Amniotic epithelial cell (primary cell): ENCODE measurements at regions not wholly inside any gene's neighbourhood (a gene's known extent, or its start where the extent isn't known, plus 50 kb on each side); places are given as distances from the start of the nearest gene placed in this dataset.

Experiments used
- DNase-seq: peaks from one replicate; pipeline ENCODE4 v3.0.0-alpha.2; 2010; ENCODE audit warnings: low read depth

DNA sequence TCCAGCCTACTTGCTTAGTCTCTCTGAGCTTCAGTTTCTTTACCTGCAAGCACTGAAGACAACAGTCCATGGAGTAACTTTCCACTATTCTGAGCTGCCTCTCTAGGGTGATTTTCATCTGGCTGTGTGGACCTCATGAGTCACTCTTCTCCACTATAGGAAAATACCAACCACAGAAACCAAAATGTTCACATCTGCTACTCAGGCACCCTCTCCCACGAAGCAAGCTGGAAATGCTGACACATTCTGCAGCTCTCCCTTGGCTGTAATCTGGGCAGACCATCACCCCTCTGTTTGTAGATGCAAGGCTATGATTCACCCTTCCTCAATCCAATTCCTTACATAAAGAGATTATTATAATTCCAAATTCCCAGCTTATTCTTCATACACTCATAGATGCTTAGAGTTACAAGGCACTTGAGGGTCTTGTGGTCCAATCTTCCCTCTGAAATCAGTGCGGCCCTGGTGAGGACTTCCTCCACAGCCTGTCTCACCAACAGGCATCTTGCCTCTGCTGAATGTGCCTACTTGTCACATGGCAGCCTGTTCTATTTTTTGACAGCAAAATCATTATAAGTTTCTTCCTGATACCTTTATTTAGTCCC is 97.0 kb upstream of the LNX1 start:
- DNase-seq = peak; percentile 100

DNA sequence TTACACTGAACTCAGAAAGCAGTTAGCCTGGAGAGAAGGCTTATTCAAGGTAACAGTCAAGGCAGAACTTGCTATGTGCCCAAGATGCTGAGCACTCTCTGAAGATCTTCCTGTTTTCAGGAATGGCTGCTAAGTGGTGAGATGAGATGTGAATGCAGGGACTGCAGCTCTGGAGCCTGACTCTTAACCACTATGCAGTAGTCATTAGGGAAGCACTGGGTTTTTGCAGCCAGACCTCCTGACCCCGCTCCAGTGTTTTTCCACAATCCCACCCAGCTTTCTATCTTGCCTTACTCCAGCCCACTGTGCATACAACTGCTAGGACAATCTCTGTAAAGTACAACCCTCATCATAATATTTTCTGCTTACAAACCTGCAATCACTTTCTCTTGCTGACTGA is 95.2 kb upstream of the LNX1 start:
- no peak for DNase-seq

DNA sequence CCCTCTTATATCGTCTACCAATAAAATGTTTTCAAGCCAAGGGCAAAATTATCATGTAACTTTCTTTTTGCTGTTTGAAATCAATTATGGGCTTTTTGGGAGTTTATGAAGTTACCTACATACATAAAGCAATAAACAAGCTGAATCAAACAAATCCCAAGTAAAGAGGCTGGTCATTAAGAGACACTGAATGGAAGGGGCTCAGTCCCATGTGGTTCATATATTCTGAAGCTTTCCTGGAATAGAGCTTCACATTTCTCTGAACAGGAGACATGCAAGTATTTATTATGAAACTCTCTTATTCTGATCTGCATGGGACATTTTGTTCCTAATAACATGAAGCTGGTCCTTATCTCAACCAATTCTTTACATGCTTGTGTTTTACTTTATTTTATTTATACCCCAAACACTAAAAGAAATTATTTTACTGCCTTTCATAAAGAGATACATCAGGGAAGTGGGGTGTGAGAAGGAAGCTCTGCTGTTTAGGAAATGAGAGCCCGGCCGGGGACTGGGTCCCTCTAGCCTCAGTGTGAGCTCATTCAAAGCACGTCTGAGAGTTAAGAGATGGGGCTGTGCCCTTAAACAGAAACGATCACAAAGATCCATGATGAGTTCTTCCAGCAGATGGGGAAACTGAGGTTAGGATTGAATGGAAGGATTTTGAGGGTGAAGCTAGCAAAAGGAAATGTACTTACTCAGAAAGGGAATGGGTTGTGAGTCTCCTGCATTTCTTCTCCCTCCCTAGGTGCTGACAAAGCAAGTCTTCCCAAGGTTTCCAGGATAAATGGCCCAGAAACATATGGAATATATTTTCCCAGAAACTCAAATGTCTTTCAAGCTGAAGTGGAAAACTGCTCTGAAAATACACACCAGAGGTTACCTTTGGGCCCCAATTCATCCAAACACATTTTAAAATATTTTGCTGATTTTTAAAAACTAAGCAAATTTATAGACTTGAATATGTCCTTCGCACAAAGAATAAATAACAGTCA is 93.1 kb upstream of the LNX1 start:
- no peak for DNase-seq

DNA sequence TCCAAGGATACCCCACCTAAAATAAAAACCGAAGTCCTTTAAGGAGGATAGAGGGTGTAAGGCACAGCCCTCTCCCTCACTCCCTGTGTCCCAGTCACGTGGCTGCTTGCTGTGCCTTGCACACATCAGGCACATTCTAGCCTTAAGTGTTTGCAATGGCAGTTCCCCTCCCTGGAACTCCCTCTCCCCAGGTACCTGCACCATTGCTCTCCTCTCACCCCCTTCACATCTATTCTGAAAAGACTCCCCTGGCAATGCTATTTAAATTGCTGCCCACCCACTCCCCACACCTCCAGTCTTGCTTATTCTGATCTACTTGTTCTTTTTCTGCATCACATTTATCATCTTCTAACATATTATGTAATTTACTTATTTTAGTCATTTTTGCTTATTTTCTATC is 91.6 kb upstream of the LNX1 start:
- no peak for DNase-seq

DNA sequence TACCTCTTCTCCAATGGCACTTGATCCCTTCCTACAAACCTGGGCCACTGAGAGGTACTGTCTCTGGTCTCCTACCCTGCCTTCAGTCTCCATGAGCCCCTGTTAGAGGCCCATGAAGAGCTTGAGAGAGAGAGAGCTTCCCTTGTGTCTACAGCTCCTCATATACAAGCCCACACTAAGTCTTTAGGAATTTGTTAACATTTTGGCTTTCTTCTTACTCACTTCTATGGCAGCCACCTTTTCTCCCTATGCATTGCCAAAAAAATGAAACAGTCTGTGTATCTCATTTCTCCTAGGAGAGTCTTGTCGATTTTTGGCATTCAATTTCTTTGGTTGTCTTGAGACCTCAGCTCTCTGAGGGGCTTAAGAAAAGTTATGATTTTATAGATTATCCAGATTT is 90.9 kb upstream of the LNX1 start:
- DNase-seq = peak; percentile 42

DNA sequence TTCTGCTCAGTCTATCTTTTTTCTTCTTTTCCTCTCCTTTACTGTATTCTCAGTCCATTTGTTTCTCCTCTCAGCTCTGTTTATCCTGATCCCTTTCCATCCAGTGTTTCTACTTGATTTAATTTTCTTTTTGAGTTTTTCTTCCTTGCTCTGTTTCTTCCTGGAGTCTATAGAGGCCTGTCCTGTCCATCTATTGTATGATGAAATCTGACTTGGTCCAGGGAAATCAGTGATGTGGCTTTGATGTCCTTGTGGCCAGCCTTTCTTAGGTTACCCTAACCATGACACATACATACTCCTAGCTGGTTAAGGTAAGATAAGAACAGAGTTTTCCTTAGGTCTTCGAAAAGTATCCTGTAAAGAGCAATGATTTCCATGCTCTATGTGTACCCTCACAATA is 89.3 kb upstream of the LNX1 start:
- DNase-seq = no peak

DNA sequence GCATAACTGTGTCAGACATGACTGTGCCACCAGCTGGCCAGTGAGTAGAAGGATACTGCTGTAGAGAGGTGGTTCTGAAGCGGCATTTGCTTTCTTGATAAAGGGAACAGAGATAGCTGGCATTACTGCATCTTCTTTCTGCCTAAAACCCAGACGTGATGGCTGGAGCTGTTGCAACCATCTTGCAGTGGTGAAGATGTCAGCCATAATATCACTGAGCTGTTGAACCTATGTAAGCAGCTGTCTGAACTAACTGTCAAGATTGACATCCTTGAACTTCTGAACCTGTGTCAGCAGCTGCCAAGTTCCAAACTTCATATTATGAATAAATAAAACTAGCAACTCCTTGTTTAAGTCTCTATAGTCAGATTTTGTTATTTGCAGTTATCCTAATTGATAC is 88.9 kb upstream of the LNX1 start:
- DNase-seq = no peak

DNA sequence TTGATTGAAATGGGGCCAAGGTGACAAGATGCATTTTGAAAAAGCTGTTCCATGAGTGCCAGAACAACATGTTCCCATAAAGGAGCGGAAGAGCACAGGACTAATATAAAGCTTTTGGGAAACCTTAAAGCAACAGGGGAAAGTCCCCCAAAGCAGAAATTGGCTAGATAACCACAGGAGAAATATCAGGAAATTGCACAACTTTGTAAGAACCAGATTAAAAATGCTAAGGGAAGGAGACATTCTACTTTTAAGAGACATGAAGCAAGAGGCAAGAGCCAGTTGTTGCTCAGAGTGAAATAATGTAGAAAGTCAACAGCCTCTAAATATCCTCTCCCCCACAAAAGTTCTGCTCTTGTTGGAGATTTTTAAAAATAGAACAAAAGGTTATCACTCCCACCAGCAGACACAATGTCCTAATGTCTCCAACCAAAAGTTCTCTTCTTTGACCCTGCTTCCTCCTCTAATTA is 85.2 kb upstream of the LNX1 start:
- DNase-seq = peak; percentile 96

DNA sequence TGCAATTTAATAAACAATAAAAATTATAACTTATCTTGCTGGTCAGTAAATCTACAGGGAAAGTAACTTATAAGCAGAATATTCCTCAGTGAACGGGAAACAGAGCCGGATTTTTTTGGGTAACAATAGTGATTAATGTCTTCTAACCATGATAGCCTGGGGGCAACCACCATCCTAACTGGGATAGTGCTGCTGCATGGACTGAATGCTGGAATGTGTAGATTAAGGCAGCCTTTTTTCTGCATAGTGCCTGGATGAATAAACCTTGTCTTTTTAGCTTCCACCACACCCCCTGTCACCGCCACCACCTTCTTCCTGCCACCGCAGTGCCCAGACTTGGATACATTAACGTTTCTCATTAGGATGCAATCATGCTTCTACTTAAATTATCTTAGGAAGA is 83.6 kb upstream of the LNX1 start:
- DNase-seq = no peak

DNA sequence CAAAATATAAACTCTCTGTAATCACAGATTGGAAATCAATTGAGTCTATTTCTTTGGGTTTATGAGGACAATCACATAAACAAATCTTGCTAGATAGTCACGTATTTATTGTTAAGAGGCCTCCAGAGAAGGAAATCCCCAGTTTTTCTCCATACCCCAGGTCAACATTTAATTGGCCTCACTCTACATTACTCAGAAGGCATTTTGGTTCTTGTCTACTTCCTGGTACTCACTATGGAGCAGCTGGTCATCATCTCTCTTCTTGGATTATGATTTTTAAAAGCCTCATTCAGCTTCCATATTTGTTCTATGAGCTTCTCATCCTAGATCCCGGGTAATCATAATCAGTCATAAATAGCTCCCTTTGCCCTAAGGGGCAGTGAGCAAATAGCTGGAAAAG is 81.6 kb upstream of the LNX1 start:
- DNase-seq = no peak

DNA sequence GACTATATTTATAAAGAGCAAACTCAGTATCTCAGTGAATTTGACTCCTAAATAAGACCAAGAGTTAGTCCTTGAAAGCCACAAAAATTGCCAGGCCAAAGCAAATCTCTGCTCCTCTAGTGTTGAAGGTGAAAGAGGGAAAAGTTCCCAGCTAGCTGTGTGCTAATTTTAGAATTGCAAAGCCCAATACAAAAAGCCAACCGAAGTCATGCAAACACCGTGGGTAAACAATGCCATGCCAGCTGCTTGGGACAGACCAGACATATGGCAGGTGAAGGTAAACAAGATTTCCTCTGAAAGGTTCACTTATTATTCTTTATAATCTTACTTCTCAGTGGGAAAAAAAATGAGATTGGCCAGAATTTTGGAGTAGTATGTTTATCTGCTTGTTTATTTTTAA is 80.5 kb upstream of the LNX1 start:
- DNase-seq = no peak

DNA sequence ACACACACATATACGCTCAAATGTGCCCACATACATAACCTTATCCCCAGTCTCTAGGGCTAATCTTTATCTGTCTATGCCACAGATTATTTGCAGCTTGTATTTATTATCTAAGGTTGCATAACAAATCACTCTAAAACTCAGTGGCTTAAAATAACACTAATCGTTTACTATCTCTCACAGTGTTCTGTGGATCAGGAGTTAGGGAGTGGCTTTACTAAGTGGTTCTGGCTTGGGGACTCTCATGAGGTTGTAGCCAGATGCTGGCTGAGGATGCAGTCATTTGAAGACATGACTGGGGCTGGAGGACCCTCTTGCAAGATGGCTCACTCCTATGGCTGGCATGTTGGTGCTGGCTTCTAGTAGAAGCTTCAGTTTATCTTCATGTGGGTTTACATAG is 68.5 kb upstream of the LNX1 start:
- no peak for DNase-seq

DNA sequence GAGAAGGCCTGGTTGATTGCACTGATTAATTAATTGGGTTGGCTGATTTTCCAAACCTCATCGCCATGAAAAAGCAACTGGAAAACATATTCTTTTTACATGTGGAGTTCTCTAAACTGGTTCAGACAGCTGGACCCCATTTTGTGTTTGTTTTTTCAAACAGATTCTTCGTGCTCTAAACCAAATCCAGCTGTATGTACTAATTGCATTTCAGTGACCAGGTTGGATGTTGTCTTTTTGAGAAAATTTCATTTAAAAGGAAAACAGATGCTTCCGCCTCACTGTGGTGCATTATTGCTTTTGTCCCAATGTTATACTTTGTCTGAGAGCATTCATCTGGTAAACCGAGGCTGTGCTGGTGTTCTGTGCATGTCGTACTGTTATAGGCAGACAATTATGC is 67.8 kb upstream of the LNX1 start:
- DNase-seq = no peak

DNA sequence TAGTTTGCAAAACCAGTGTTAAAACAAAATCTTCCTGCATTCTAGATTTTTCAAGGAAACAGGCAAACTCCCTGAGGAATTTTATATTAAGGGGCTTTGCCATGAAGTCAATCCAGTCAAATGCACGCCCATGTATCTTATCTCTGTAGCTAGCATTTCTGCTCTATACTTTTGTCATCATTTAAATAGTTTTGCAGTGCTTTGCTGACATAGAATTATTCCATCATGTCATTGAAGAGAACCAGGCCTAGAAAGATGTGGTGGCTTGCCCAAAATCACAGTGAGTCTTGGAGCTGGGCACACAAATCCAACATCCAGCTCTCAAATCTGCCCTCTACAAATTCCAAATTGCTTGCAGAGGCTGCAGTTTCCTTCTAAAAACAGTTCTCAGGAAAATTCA is 66.7 kb upstream of the LNX1 start:
- no peak for DNase-seq

DNA sequence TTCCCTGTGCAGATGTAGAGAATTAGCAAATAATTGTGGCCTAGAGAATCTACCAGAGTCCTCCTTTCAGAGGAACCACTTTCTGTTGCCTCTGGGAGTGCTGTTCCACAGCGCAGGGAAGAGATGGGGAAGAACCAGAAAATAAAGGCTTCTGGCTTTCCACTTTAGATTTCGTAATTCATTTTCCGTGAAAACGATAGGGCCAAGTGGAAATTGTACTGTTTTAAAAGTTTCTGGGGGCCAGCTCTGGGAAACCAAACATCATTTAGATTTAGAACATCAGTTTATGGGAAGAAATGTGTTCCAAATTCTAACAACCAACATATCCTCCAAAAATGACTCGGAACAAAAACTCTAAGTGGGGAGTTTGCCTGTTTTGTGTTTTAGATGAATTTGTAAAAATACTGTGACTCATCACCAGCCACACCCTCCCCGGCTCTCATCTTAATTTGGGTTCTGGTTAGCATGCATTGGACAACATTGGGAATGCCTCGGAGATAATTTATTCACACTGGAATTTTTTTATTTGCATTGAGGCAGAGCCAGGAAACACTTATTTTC is 65.2 kb upstream of the LNX1 start:
- DNase-seq = peak; percentile 40

DNA sequence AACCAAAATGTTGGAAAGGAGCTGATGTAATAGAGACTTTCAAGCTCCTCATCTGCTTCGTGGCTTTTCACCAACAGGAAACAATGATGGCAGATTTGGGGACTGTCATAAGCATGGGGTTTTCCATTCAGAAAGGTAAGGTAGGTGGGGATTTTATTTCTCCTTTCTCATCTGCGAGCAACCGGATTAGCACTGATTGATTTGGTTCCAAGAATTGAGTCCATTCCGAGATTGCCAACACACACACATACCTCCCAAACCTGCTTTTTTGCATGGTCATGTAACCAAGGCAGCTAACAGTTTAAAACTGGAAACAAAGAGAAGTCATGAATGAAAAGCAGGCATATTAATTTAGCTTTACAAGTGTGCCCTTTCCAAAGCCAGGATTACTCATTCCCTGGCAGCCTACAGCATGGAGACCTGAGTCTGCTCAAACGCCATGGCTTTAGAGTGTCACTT is 63.0 kb upstream of the LNX1 start:
- peak; percentile 8 for DNase-seq

DNA sequence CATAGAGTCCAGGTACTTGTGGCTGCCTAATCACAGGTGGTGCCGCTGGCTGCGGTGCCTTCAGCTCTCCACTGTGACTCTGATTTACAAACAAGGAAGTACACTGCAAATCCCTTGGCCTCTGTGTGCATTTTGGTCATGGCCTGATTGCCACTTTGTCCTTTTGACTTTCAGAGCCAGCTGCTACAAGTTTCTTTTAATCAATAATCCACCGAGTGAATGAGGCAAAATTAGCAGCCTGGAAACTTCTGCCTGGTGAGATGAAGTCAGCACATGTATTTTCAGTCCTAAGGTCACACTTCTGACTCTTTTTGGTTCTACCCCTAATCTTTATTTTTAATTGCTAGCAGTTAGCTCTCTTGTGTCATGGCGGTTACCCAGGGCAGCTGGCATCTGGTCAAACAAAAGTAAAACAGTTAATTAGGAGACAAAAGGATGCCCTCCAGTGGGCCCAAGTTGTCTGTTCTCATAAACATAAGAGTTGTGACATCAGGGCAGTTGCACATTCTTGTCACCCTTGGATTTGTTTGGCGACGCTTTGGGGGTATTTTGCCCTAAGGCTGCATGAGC is 62.3 kb upstream of the LNX1 start:
- peak; percentile 11 for DNase-seq

DNA sequence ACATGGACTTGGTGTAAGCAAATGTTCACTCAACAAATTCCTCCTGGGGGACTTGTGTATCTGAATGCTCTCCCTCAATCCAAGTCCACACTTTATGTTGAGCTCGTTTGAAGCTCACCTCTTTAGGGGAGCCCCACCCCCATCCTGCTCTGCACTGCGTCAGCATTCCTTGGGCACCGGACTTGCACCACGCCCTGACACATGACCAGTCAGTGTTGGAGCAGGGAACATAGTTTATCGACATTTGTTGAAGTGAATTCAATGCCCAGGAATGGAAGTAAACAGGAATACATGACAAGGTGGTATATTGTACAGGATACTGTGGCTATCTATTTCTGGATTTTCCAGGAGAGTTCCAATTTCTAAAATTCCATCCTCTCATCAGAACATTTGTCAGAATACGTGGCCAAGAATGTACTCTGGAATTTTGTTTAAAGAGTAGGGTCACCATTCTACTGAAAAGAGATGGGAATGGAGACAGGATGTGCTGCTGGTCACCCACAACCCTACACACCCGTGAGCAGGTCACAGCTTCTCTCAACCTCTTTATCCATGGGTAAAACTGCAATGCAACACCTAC is 60.0 kb upstream of the LNX1 start:
- DNase-seq = peak; percentile 24

DNA sequence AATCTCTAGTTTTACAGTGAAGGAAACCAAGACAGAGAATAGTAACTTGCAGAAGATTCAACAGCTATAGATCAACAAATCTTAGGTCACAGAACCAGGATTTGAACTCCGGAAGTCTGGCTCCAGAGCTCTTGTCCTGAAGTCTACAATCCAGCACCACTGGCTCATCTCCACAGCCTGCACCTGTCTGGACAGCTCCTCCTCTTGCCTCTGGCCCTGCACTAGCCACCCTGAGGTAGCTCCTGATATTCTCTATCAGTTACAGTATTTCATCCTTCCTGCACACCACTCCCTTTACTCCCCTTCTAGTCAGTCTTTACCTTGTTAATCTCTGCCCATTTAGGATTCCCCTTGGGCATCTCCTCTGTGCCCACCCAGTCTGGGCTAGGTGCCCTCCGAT is 58.1 kb upstream of the LNX1 start:
- DNase-seq = no peak

DNA sequence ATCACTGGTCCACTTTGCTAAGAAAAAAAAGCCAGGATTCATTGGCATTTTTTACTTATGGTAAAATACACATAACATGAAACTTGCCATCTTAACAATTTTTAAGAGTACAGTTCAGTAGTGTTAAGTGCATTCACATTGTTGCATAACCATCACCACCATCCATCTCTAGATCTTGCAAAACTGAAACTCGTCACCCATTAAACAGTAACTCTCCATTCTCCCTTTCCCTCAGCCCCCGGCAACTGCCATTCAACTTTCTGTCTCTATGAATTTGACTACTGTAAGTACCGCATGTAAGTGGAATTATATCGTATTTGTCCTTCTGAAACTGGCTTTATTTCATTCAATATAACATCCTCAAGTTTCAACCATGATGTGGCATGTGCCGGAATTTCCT is 56.3 kb upstream of the LNX1 start:
- DNase-seq = peak; percentile 41

DNA sequence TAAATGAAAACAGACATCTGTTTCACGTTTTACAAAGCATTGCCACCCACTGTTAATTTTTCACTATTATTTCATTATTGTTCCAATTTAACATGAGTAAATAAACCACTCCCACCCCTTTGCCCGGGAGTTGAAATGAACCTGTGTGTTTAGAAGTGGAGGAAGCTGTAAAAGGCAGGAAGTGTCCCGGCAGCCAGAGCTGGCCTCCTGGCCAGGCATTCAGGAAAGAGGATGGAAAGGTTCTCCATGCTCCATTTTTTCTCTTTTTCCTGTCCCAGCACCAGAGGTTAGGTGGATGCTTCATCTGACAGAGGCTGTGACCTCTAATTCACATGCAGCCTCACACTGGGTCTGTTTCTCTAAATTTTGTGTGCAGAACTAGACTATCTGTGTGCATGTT is 55.5 kb upstream of the LNX1 start:
- no peak for DNase-seq

DNA sequence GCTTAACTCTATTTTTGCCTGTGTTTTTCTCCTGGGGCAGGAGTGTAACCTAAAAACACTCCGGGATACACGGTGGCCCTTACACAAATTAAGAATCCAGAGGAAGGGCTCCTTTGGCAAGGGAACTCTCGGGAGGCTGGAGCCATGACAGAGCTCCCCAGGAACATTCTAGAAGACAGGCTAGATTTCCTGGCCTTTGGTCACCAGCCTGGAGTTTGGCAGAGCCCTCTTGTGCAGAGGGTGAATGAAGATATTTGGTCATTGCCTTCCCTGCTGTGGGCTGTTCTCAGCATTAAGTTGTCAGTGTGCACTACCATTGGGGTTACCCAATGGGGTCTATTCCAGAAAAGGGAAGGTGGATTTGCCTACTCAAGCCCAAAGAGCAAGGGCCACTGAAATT is 53.8 kb upstream of the LNX1 start:
- DNase-seq = no peak
